Chondrocyte (in vitro differentiated cells): ENCODE measurements at regions not wholly inside any gene's neighbourhood (a gene's known extent, or its start where the extent isn't known, plus 50 kb on each side); places are given as distances from the start of the nearest gene placed in this dataset.

Source experiments
- DNase-seq: peaks from one replicate; pipeline ENCODE4 v3.0.0; 2021; ENCODE audit warnings: mixed read lengths, low spot score
- H3K27ac Mint-ChIP-seq: one replicate; pipeline ENCODE4 v1.8.0; 2021; ENCODE audit warnings: mild to moderate bottlenecking, moderate library complexity, mixed read lengths; ENCODE audit not compliant: unreplicated experiment
- H3K27me3 Mint-ChIP-seq: 2 replicates; pipeline ENCODE4 v1.8.0; 2021; ENCODE audit warnings: low read depth, mixed read lengths
- H3K36me3 Mint-ChIP-seq: 2 replicates; pipeline ENCODE4 v1.8.0; 2021; ENCODE audit warnings: low read depth, mixed read lengths
- H3K4me1 Mint-ChIP-seq: 2 replicates; pipeline ENCODE4 v1.8.0; 2021; ENCODE audit warnings: low read depth, mild to moderate bottlenecking, mixed read lengths
- H3K4me3 Mint-ChIP-seq: one replicate; pipeline ENCODE4 v1.8.0; 2021; ENCODE audit warnings: mild to moderate bottlenecking, moderate library complexity, mixed read lengths; ENCODE audit not compliant: unreplicated experiment
- H3K9me3 Mint-ChIP-seq: 2 replicates; pipeline ENCODE4 v1.8.0; 2021; ENCODE audit warnings: low read depth, mixed read lengths
- TF ChIP-seq, protein P1 (sequence below): fragments of 200-600 bp; sonication (generic); IDR thresholded peaks from 2 replicates; pipeline ENCODE4 v1.5.0; 2021; ENCODE audit warnings: antibody characterized with exemption, mild to moderate bottlenecking, moderate library complexity

DNA sequence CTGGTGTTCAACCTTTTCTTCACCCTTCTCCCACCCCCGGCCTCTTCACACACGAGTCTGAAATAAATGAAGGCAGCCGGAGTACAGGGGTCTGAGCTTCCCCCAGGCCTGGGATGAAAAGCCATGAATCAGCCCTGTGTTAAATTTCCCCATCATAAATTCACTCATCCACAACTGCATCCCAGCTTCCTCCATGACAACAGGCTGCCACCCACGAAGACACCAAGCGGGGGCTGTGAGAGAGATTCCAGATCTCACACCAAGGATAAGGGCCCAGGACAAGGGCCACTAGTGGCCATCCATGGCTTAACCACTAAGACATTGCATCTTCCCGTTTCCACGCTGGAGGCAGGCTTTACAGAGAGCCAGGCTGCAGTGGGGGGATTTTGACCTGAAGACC is 93.9 kb upstream of the NCOR2 start:
- Mint-ChIP-seq H3K27ac (no peak overlapping the region), H3K4me1 (peaks cover 28% of the 10 kb centered on the region)

DNA sequence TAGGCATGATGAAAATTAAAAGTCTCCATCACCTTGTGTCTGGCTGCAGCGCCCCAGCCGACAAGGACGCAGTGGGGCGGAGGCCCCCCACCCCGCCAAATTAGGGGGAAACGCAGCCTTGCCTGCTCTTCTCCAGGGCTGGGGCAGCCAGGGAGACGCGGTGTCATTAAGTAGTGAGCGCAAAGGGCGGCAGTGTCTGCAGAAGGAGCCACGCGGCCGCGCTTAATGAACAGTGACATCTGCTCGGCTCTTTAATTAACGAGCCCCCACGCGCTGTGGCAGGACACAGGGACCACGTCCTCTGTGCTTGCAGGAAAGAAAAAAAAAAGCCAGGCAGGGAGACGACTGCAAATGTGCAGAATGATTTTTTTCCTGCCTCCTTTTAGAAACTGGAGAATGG is 93.4 kb upstream of the NCOR2 start:
- Mint-ChIP-seq H3K27ac (no peak overlapping the region), H3K9me3 (peaks cover 6% of the 10 kb centered on the region), H3K4me1 (peaks cover 30% of the 10 kb centered on the region), H3K36me3 (no peaks in the 10 kb centered on the region), H3K27me3 (no peaks in the 10 kb centered on the region), H3K4me3 (no peak overlapping the region)
- DNase-seq: no peak
- TF ChIP-seq, protein P1, sequence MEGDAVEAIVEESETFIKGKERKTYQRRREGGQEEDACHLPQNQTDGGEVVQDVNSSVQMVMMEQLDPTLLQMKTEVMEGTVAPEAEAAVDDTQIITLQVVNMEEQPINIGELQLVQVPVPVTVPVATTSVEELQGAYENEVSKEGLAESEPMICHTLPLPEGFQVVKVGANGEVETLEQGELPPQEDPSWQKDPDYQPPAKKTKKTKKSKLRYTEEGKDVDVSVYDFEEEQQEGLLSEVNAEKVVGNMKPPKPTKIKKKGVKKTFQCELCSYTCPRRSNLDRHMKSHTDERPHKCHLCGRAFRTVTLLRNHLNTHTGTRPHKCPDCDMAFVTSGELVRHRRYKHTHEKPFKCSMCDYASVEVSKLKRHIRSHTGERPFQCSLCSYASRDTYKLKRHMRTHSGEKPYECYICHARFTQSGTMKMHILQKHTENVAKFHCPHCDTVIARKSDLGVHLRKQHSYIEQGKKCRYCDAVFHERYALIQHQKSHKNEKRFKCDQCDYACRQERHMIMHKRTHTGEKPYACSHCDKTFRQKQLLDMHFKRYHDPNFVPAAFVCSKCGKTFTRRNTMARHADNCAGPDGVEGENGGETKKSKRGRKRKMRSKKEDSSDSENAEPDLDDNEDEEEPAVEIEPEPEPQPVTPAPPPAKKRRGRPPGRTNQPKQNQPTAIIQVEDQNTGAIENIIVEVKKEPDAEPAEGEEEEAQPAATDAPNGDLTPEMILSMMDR: no peak

More for the DNA sequence above, 93.9 kb upstream of the NCOR2 start:
- Mint-ChIP-seq H3K36me3 (no peaks in the 10 kb centered on the region), H3K9me3 (peaks cover 6% of the 10 kb centered on the region), H3K4me3 (no peak overlapping the region), H3K27me3 (no peaks in the 10 kb centered on the region)
- TF ChIP-seq, protein P1: peak; percentile 27
- no peak for DNase-seq

DNA sequence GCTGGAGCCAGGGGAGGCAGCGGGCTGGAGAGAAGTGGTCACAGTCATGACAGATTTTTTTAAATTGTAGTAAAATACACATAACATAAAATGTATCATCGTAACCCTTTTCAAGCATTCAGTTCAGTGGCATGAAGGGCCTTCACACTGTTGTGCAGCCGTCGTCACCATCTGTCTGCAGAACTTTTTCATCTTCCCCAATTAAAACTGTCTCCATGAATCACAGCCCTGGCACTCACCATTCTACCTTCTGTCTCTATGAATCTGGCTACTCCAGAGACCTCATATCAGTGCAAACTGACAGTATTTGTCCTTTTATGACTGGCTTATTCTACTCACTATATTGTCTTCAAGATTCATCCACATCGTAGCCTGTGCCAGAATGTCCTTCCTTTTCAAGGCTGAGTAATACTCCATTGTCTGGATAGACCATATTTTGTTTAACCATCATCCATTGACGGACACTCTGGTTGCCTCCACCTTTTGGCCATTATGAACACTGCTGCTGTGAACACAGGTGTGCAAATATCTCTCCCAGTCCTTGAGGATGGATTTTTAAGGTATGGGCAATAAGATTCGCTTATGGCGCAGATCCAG is 91.5 kb upstream of the NCOR2 start:
- Mint-ChIP-seq H3K27ac (no peak overlapping the region), H3K4me1 (peaks cover 31% of the 10 kb centered on the region), H3K27me3 (no peaks in the 10 kb centered on the region), H3K36me3 (no peaks in the 10 kb centered on the region), H3K9me3 (peaks cover 6% of the 10 kb centered on the region), H3K4me3 (no peak overlapping the region)
- TF ChIP-seq, protein P1: no peak
- no peak for DNase-seq

DNA sequence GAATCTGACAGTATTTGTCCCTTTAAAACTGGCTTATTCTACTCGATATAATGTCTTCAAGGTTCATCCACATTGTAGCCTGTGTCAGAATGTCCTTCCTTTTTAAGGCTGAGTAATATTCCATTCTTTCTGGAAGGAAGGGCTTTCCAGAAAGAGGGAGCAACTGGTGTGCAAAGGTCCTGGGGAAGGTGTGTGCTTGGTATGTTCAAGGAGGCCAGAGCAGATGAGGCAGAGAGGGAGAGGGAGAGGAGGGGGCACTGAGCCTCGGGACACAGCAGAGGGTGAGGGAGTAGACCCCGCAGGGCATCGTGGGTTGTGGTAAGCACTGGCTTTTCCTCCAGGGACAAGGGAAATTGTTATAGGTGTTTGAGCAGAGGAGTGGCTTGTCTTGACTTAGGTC is 90.9 kb upstream of the NCOR2 start:
- Mint-ChIP-seq H3K27me3 (no peaks in the 10 kb centered on the region), H3K4me1 (peaks cover 30% of the 10 kb centered on the region), H3K9me3 (peaks cover 6% of the 10 kb centered on the region), H3K36me3 (no peaks in the 10 kb centered on the region), H3K27ac (no peak overlapping the region), H3K4me3 (no peak overlapping the region)
- TF ChIP-seq, protein P1: no peak
- no peak for DNase-seq

DNA sequence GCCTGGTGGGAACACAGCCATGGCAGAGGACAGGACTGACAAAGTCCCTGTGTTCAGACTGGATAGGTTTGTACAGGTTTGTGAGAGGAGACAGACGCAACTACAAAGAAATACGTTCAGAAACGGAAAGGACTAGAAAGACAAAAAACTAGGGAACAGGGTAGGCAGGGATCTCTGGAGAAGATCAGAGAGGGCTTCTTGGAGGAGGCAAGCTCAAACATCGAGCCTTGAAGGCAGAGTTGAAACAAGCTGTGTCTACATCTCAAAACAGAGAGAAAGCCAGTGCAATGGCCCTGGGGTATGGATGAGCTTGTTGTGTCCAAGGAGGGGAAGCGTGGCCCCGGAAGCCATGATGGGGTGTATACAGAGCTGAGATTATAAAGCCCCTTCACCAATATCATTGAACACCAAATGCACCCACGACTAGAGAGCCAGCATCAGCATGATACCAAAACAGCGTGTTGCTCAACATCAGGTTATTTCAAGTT is 89.6 kb upstream of the NCOR2 start:
- Mint-ChIP-seq H3K4me3 (no peak overlapping the region), H3K4me1 (peaks cover 38% of the 10 kb centered on the region), H3K9me3 (no peaks in the 10 kb centered on the region), H3K27ac (no peak overlapping the region), H3K27me3 (no peaks in the 10 kb centered on the region), H3K36me3 (no peaks in the 10 kb centered on the region)
- TF ChIP-seq, protein P1: no peak
- no peak for DNase-seq
